ENCODE measurements at regions not wholly inside any gene's neighbourhood (a gene's known extent, or its start where the extent isn't known, plus 50 kb on each side); places are given as distances from the start of the nearest gene placed in this dataset.

DNA sequence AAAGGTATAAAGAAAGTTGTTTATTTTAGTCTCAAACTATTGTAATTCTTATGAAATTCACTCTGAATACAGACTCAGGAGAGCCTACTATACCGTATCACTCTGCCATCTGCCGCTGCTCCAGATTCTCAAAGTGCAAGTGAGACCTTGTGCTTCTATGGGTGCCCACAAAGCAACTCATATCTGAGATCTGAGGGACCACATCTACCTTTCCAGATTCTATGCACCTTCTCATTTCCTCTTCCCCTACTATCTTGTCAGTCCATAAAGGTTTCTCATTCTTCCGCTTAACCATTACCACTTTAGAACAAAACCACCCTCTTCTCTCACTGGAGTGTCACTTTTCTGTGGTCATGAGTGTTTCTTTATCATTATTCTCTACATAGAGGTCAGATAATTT, 1236.9 kb downstream of the DIAPH3 start:
- no peak for DNase-seq (ENCODE audit: low spot score)
- H3K27ac ChIP-seq, result no peak overlapping the region
- no peak overlapping the region for H3K4me3 ChIP-seq
- TF ChIP-seq, protein P1, sequence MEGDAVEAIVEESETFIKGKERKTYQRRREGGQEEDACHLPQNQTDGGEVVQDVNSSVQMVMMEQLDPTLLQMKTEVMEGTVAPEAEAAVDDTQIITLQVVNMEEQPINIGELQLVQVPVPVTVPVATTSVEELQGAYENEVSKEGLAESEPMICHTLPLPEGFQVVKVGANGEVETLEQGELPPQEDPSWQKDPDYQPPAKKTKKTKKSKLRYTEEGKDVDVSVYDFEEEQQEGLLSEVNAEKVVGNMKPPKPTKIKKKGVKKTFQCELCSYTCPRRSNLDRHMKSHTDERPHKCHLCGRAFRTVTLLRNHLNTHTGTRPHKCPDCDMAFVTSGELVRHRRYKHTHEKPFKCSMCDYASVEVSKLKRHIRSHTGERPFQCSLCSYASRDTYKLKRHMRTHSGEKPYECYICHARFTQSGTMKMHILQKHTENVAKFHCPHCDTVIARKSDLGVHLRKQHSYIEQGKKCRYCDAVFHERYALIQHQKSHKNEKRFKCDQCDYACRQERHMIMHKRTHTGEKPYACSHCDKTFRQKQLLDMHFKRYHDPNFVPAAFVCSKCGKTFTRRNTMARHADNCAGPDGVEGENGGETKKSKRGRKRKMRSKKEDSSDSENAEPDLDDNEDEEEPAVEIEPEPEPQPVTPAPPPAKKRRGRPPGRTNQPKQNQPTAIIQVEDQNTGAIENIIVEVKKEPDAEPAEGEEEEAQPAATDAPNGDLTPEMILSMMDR (IDR thresholded peaks at IDR 0.05), result no peak

DNA sequence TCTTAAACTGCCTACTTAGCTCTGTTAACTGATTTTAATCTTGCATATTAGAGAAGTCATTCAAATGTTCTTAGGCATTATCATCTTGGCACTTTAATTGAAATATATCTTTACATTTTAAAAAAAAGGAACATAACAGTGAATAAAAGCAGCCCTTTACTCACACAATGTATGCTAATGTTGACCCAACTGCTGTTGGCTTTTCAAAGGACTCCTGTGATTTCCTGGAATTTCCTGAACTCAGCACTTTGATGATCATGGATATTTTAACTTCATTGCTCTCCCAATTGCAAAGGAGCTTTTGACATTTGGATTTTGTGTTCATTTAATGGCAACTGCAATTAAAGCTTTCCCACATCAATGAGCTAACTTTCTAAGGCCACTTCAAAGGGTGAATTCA, 1230.3 kb downstream of the DIAPH3 start:
- no peak for DNase-seq (ENCODE audit: low spot score)
- TF ChIP-seq, protein P1 (IDR thresholded peaks at IDR 0.05), result no peak
- Histone ChIP-seq H3K4me3 (no peak overlapping the region), H3K27ac (no peak overlapping the region)

DNA sequence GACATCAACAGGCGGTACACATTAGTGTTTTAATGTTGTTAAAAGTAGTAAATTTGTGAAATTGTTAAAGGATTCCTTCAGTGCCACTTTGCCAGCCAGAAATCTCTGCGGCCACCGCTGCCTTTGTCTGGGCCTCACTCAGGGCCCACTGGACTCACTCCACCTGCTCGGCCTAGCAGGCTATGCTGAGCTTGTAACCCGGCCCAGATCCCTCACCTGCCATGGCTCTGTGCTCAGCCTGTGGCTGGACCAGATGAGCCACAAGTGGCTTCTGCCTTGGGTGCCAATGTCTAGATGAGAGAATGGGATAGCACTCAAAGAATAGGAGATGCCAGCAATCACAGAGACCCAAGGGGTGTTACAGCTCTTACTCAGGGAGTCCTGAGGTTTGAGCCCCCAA, 1228.0 kb downstream of the DIAPH3 start:
- DNase-seq (ENCODE audit: low spot score), result no peak
- TF ChIP-seq, protein P1 (IDR thresholded peaks at IDR 0.05), result no peak
- no peak overlapping the region for H3K27ac ChIP-seq
- no peak overlapping the region for H3K4me3 ChIP-seq

DNA sequence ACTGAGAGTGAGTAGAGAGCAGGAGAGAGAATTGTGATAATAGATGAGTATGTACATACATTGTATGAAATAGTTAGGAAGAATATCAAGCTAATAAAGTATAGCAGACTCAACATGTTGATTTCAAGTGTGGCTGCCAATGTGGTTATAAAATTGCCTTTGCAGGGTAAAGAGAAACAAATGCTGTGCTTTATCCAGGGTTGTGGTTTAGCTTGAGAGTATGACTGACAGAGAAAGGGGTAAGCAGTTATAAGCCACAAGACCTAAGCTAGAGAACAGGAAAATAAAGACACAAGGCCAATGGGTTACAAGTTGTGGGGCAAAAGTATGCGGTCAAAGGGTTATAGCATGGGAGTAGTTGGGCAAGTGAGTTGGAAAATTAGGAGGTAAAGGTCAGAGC, 1217.5 kb downstream of the DIAPH3 start:
- DNase-seq (ENCODE audit: low spot score), result no peak
- TF ChIP-seq, protein P1 (IDR thresholded peaks at IDR 0.05), result no peak
- H3K27ac ChIP-seq, result no peak overlapping the region
- no peak overlapping the region for H3K4me3 ChIP-seq

DNA sequence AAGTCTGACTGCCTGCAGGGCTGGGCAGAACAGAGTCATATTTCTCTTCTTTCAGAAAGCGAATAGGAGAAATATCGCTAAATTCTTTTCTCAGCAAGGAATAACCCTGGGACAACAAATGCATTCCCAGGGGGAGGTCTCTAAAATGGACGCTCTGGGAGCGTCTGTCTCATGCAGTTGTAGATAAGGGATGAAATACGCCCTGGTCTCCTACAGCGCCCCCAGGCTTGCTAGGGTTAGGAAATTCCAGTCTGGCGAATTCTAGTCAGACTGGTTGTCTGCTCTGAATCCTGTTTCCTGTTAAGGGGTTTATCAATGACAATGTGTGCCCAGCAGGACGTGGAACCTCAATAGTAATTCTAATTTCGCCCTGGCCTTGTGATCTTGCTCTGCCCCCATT, 1214.1 kb downstream of the DIAPH3 start:
- Histone ChIP-seq H3K4me3 (no peak overlapping the region), H3K27ac (no peak overlapping the region)
- TF ChIP-seq, protein P1 (IDR thresholded peaks at IDR 0.05), result no peak
- no peak for DNase-seq (ENCODE audit: low spot score)

DNA sequence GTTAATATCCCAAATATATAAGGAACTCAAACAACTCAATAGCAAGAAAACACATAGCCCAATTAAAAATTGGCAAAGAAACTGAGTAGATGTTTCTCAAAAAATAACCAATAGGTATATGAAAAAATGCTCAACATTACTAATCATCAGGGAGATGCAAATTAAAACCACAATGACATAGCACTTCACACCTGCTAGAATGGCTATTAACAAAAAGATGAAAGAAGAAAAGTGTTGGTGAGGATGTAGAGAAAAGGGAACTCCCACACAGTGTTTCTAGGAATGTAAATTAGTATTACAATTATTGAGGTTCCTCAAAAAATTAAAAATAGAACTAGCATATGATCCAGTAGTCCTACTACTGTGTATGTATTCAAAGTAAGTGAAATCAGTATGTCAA, 1212.8 kb downstream of the DIAPH3 start:
- TF ChIP-seq, protein P1 (IDR thresholded peaks at IDR 0.05), result no peak
- DNase-seq (ENCODE audit: low spot score), result no peak
- Histone ChIP-seq H3K4me3 (no peak overlapping the region), H3K27ac (no peak overlapping the region)

DNA sequence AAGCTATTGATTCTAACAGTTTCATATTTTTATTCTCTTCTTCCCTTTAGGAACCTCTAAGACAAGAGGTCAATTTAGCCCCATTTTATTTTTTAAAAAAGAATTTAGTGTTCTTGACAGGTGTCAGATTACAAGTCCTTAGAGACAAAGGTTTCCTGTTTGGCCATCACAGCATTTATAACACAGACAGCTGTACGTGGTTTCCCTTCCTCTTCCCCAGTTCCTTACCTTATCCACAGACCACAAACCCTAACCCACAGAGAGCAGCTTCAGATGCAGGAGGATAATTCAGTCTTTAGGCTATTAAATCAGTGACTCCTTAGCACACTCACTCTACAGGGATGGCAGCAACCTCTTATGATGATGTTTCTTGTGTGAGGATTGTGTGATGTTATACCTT, 1210.1 kb downstream of the DIAPH3 start:
- Histone ChIP-seq H3K27ac (no peak overlapping the region), H3K4me3 (no peak overlapping the region)
- DNase-seq (ENCODE audit: low spot score), result no peak
- TF ChIP-seq, protein P1 (IDR thresholded peaks at IDR 0.05), result no peak
